ENCODE measurements at regions not wholly inside any gene's neighbourhood (a gene's known extent, or its start where the extent isn't known, plus 50 kb on each side); places are given as distances from the start of the nearest gene placed in this dataset.

GRCh38 chr2:37561615-37562569 is 109.5 kb downstream of the CDC42EP3 start (continued):
- TF ChIP-seq JUN (IDR thresholded peaks at IDR 0.05) = peak in 1 of 2 experiments; percentile 31; a peak in 1 of 5 replicates
- TF ChIP-seq, protein P1, sequence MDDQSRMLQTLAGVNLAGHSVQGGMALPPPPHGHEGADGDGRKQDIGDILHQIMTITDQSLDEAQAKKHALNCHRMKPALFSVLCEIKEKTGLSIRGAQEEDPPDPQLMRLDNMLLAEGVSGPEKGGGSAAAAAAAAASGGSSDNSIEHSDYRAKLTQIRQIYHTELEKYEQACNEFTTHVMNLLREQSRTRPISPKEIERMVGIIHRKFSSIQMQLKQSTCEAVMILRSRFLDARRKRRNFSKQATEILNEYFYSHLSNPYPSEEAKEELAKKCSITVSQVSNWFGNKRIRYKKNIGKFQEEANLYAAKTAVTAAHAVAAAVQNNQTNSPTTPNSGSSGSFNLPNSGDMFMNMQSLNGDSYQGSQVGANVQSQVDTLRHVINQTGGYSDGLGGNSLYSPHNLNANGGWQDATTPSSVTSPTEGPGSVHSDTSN (IDR thresholded peaks at IDR 0.05) = no peak
- TF ChIP-seq EHF (CRISPR knock-in tag; IDR thresholded peaks at IDR 0.05) = no peak
- no peak for TF ChIP-seq CBX8 (IDR thresholded peaks at IDR 0.05)
- TF ChIP-seq CEBPB (IDR thresholded peaks at IDR 0.05) = no peak
- no peak for TF ChIP-seq RNF2 (IDR thresholded peaks at IDR 0.05; ENCODE audit: borderline replicate concordance, low read depth)
- TF ChIP-seq GATA3 (IDR thresholded peaks at IDR 0.05; ENCODE audit: borderline replicate concordance) = peak; percentile 50; the same call in 1 of the 2 replicates
- no peak for TF ChIP-seq HDAC2 (IDR thresholded peaks at IDR 0.05)
- TF ChIP-seq, protein P2, sequence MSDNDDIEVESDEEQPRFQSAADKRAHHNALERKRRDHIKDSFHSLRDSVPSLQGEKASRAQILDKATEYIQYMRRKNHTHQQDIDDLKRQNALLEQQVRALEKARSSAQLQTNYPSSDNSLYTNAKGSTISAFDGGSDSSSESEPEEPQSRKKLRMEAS (IDR thresholded peaks at IDR 0.05) = peak; percentile 77
- no peak for TF ChIP-seq SMC3 (IDR thresholded peaks at IDR 0.05)
- TF ChIP-seq RAD21 (conservative IDR thresholded peaks at IDR 0.05 in 1 of 2, IDR thresholded peaks at IDR 0.05 in 1 of 2) = no peak
- TF ChIP-seq POLR2A (IDR thresholded peaks at IDR 0.05; ENCODE audit: low read length) = no peak
- no peak for TF ChIP-seq HOXB13 (CRISPR knock-in tag; IDR thresholded peaks at IDR 0.05; ENCODE audit: low read depth)
- no peak for TF ChIP-seq FOXS1 (CRISPR knock-in tag; IDR thresholded peaks at IDR 0.05)
- no peak for TF ChIP-seq TFCP2L1 (CRISPR knock-in tag; IDR thresholded peaks at IDR 0.05)
- TF ChIP-seq FOSB (CRISPR knock-in tag; IDR thresholded peaks at IDR 0.05) = no peak
- no peak for TF ChIP-seq ZSCAN20 (CRISPR knock-in tag; IDR thresholded peaks at IDR 0.05)
- TF ChIP-seq CHD2 (IDR thresholded peaks at IDR 0.05; ENCODE audit: low read length, partially characterized antibody) = no peak
- TF ChIP-seq BHLHE40 (IDR thresholded peaks at IDR 0.05; ENCODE audit: low read depth, low read length) = no peak
- no peak for TF ChIP-seq BCL3 (IDR thresholded peaks at IDR 0.05)
- TF ChIP-seq TP53 (CRISPR knock-in tag; IDR thresholded peaks at IDR 0.05) = no peak
- TF ChIP-seq USF2 (IDR thresholded peaks at IDR 0.05) = peak; percentile 97
- TF ChIP-seq NR3C1 (IDR thresholded peaks at IDR 0.05) = no peak
- no peak for TF ChIP-seq POLR2AphosphoS2 (conservative IDR thresholded peaks at IDR 0.05; ENCODE audit: low read length)
- no peak for TF ChIP-seq MAZ (IDR thresholded peaks at IDR 0.05; ENCODE audit: borderline replicate concordance, low read depth, low read length)
- no peak for TF ChIP-seq SREBF2 (IDR thresholded peaks at IDR 0.05)
- no peak for TF ChIP-seq KDM1A (IDR thresholded peaks at IDR 0.05; ENCODE audit: low read depth)
- TF ChIP-seq RARB (CRISPR knock-in tag; IDR thresholded peaks at IDR 0.05) = no peak

Data from A549 (cell line).